ENCODE measurements at regions not wholly inside any gene's neighbourhood (a gene's known extent, or its start where the extent isn't known, plus 50 kb on each side); places are given as distances from the start of the nearest gene placed in this dataset.

GRCh38 chr15:38682861-38683260, 118.2 kb upstream of the RASGRP1 start:
- Histone ChIP-seq H3K9ac (ENCODE audit: low read depth, low read length) (no peak overlapping the region), H3K36me3 (ENCODE audit: control insufficient read depth, insufficient read depth, low read length) (no peaks in the 10 kb centered on the region), H3K9me3 (ENCODE audit: control insufficient read depth, insufficient read depth, low read length) (no peaks in the 10 kb centered on the region), H3K27me3 (ENCODE audit: control insufficient read depth, insufficient read depth, low read length) (no peaks in the 10 kb centered on the region), H3K4me3 (ENCODE audit: low read depth, low read length) (no peak overlapping the region), H3K4me1 (ENCODE audit: control insufficient read depth, insufficient read depth, low read length) (no peaks in the 10 kb centered on the region)

GRCh38 chr15:38683382-38684242, 119.0 kb upstream of the RASGRP1 start:
- no peak overlapping the region for H3K4me3 ChIP-seq (ENCODE audit: low read depth, low read length)
- no peaks in the 10 kb centered on the region for H3K27me3 ChIP-seq (ENCODE audit: control insufficient read depth, insufficient read depth, low read length)
- H3K9ac ChIP-seq (ENCODE audit: low read depth, low read length) = no peak overlapping the region
- no peaks in the 10 kb centered on the region for H3K4me1 ChIP-seq (ENCODE audit: control insufficient read depth, insufficient read depth, low read length)
- H3K36me3 ChIP-seq (ENCODE audit: control insufficient read depth, insufficient read depth, low read length) = no peaks in the 10 kb centered on the region
- no peaks in the 10 kb centered on the region for H3K9me3 ChIP-seq (ENCODE audit: control insufficient read depth, insufficient read depth, low read length)

GRCh38 chr15:38684440-38685010, 119.9 kb upstream of the RASGRP1 start:
- Histone ChIP-seq H3K36me3 (ENCODE audit: control insufficient read depth, insufficient read depth, low read length) (no peaks in the 10 kb centered on the region), H3K4me3 (ENCODE audit: low read depth, low read length) (no peak overlapping the region), H3K27me3 (ENCODE audit: control insufficient read depth, insufficient read depth, low read length) (no peaks in the 10 kb centered on the region), H3K9me3 (ENCODE audit: control insufficient read depth, insufficient read depth, low read length) (no peaks in the 10 kb centered on the region), H3K4me1 (ENCODE audit: control insufficient read depth, insufficient read depth, low read length) (no peaks in the 10 kb centered on the region), H3K9ac (ENCODE audit: low read depth, low read length) (no peak overlapping the region)

GRCh38 chr15:38685686-38686339, 121.2 kb upstream of the RASGRP1 start:
- Histone ChIP-seq H3K9me3 (ENCODE audit: control insufficient read depth, insufficient read depth, low read length) (no peaks in the 10 kb centered on the region), H3K4me1 (ENCODE audit: control insufficient read depth, insufficient read depth, low read length) (no peaks in the 10 kb centered on the region), H3K36me3 (ENCODE audit: control insufficient read depth, insufficient read depth, low read length) (no peaks in the 10 kb centered on the region), H3K4me3 (ENCODE audit: low read depth, low read length) (no peak overlapping the region), H3K27me3 (ENCODE audit: control insufficient read depth, insufficient read depth, low read length) (no peaks in the 10 kb centered on the region), H3K9ac (ENCODE audit: low read depth, low read length) (no peak overlapping the region)

- Histone ChIP-seq H3K36me3 (ENCODE audit: control insufficient read depth, insufficient read depth, low read length) (no peaks in the 10 kb centered on the region), H3K4me1 (ENCODE audit: control insufficient read depth, insufficient read depth, low read length) (no peaks in the 10 kb centered on the region), H3K4me3 (ENCODE audit: low read depth, low read length) (no peak overlapping the region), H3K27me3 (ENCODE audit: control insufficient read depth, insufficient read depth, low read length) (no peaks in the 10 kb centered on the region), H3K9ac (ENCODE audit: low read depth, low read length) (no peak overlapping the region), H3K9me3 (ENCODE audit: control insufficient read depth, insufficient read depth, low read length) (no peaks in the 10 kb centered on the region)
These were observed 122.7 kb upstream of the RASGRP1 start for GRCh38 chr15:38687340-38687739.

- no peaks in the 10 kb centered on the region for H3K9me3 ChIP-seq (ENCODE audit: control insufficient read depth, insufficient read depth, low read length)
- H3K4me1 ChIP-seq (ENCODE audit: control insufficient read depth, insufficient read depth, low read length) = no peaks in the 10 kb centered on the region
These were observed 123.3 kb upstream of the RASGRP1 start for GRCh38 chr15:38687775-38688495.

GRCh38 chr15:38688761-38689160, 124.1 kb upstream of the RASGRP1 start:
- Histone ChIP-seq H3K9me3 (ENCODE audit: control insufficient read depth, insufficient read depth, low read length) (no peaks in the 10 kb centered on the region), H3K36me3 (ENCODE audit: control insufficient read depth, insufficient read depth, low read length) (no peaks in the 10 kb centered on the region), H3K4me1 (ENCODE audit: control insufficient read depth, insufficient read depth, low read length) (no peaks in the 10 kb centered on the region), H3K9ac (ENCODE audit: low read depth, low read length) (no peak overlapping the region), H3K27me3 (ENCODE audit: control insufficient read depth, insufficient read depth, low read length) (no peaks in the 10 kb centered on the region), H3K4me3 (ENCODE audit: low read depth, low read length) (no peak overlapping the region)

More at GRCh38 chr15:38687775-38688495, 123.3 kb upstream of the RASGRP1 start:
- no peak overlapping the region for H3K9ac ChIP-seq (ENCODE audit: low read depth, low read length)
- H3K4me3 ChIP-seq (ENCODE audit: low read depth, low read length) = no peak overlapping the region
- H3K27me3 ChIP-seq (ENCODE audit: control insufficient read depth, insufficient read depth, low read length) = no peaks in the 10 kb centered on the region
- H3K36me3 ChIP-seq (ENCODE audit: control insufficient read depth, insufficient read depth, low read length) = no peaks in the 10 kb centered on the region

GRCh38 chr15:38689522-38689921, 124.9 kb upstream of the RASGRP1 start:
- no peak overlapping the region for H3K9ac ChIP-seq (ENCODE audit: low read depth, low read length)
- no peaks in the 10 kb centered on the region for H3K9me3 ChIP-seq (ENCODE audit: control insufficient read depth, insufficient read depth, low read length)
- no peaks in the 10 kb centered on the region for H3K27me3 ChIP-seq (ENCODE audit: control insufficient read depth, insufficient read depth, low read length)
- no peaks in the 10 kb centered on the region for H3K4me1 ChIP-seq (ENCODE audit: control insufficient read depth, insufficient read depth, low read length)
- no peak overlapping the region for H3K4me3 ChIP-seq (ENCODE audit: low read depth, low read length)
- no peaks in the 10 kb centered on the region for H3K36me3 ChIP-seq (ENCODE audit: control insufficient read depth, insufficient read depth, low read length)

- Histone ChIP-seq H3K4me3 (ENCODE audit: low read depth, low read length) (no peak overlapping the region), H3K9me3 (ENCODE audit: control insufficient read depth, insufficient read depth, low read length) (no peaks in the 10 kb centered on the region), H3K36me3 (ENCODE audit: control insufficient read depth, insufficient read depth, low read length) (no peaks in the 10 kb centered on the region), H3K27me3 (ENCODE audit: control insufficient read depth, insufficient read depth, low read length) (no peaks in the 10 kb centered on the region), H3K4me1 (ENCODE audit: control insufficient read depth, insufficient read depth, low read length) (no peaks in the 10 kb centered on the region), H3K9ac (ENCODE audit: low read depth, low read length) (no peak overlapping the region)
These were observed 125.6 kb upstream of the RASGRP1 start for GRCh38 chr15:38690216-38690615.

- Histone ChIP-seq H3K4me3 (ENCODE audit: low read depth, low read length) (no peak overlapping the region), H3K27me3 (ENCODE audit: control insufficient read depth, insufficient read depth, low read length) (no peaks in the 10 kb centered on the region), H3K9me3 (ENCODE audit: control insufficient read depth, insufficient read depth, low read length) (no peaks in the 10 kb centered on the region), H3K4me1 (ENCODE audit: control insufficient read depth, insufficient read depth, low read length) (no peaks in the 10 kb centered on the region), H3K36me3 (ENCODE audit: control insufficient read depth, insufficient read depth, low read length) (no peaks in the 10 kb centered on the region), H3K9ac (ENCODE audit: low read depth, low read length) (no peak overlapping the region)
These were observed 126.2 kb upstream of the RASGRP1 start for GRCh38 chr15:38690719-38691332.

- Histone ChIP-seq H3K27me3 (ENCODE audit: control insufficient read depth, insufficient read depth, low read length) (no peaks in the 10 kb centered on the region), H3K9me3 (ENCODE audit: control insufficient read depth, insufficient read depth, low read length) (no peaks in the 10 kb centered on the region), H3K9ac (ENCODE audit: low read depth, low read length) (no peak overlapping the region), H3K4me3 (ENCODE audit: low read depth, low read length) (no peak overlapping the region), H3K4me1 (ENCODE audit: control insufficient read depth, insufficient read depth, low read length) (no peaks in the 10 kb centered on the region), H3K36me3 (ENCODE audit: control insufficient read depth, insufficient read depth, low read length) (no peaks in the 10 kb centered on the region)
These were observed 126.8 kb upstream of the RASGRP1 start for GRCh38 chr15:38691377-38691776.
